GM21447 (cell line): ENCODE measurements at regions not wholly inside any gene's neighbourhood (a gene's known extent, or its start where the extent isn't known, plus 50 kb on each side); places are given as distances from the start of the nearest gene placed in this dataset.

Experiments used
- ATAC-seq: cut with Tn5 transposase; IDR thresholded peaks from one replicate; pipeline ENCODE4 v1.9.1; 2021; ENCODE audit not compliant: unreplicated experiment

GRCh38 chr12:89945123-89945522 lies 236.5 kb upstream of the ATP2B1 start:
- ATAC-seq: no peak

DNA sequence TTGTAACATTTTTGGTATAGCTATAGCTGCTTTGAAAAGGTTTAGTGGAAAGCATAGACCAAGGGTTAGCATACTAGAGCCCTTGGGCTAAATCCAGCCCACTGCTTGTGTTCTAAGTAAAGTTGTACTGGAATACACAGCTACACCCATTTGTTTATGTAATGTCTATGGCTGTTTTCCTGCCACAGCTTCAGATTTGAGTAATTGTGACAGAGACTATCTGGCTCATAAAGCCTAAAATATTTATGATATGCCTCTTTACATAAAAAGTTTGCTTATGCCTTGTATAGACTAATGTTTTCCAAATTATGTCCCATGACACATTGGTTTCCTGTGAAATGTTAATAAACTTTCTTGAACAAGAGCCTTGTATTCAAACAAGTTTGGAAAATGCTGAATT lies 234.8 kb upstream of the ATP2B1 start:
- no peak for ATAC-seq

DNA sequence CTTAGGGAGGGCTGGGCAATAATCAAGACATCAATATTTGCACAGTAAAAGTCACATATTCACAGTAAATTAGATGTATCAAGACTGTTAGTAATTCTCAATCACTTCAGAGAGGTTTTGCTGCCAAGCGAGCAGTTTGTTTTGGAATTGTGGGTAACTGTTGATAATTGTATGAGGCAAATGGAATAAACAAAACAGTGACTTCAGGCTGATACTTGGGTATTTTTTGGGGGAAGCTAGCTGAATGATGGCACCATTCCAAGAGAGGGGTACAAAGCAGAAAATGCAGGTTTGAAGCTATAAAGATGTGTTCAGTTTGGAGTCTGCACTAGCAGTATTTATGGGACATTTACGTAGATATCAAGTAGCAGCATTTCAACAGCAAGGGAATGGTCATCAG lies 232.8 kb upstream of the ATP2B1 start:
- ATAC-seq: no peak

GRCh38 chr12:89939522-89940215 lies 231.0 kb upstream of the ATP2B1 start:
- ATAC-seq: no peak

DNA sequence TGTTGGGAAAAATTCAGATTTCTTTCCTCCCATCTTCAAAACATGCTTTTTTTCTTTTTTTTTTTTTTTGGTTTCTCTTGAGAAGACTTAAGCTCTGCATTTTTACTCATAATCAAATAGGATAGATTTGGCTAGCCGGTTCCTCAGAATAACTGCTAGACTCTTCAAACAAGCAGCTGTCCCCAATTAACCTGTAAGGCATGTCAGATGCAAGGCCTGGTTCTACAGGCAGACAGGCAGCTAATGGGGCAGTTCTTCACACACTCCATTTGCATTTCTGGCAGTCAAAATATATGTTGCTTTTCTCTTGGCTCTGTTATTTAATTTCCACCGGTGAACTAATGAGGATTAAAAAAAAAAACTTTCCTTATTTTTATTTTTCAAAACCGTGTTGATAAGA lies 228.0 kb upstream of the ATP2B1 start:
- ATAC-seq: no peak

- peak; percentile 86 for ATAC-seq
Observed at GRCh38 chr12:89935850-89936249, 227.2 kb upstream of the ATP2B1 start.

GRCh38 chr12:89933911-89934310 lies 225.3 kb upstream of the ATP2B1 start:
- ATAC-seq: no peak

DNA sequence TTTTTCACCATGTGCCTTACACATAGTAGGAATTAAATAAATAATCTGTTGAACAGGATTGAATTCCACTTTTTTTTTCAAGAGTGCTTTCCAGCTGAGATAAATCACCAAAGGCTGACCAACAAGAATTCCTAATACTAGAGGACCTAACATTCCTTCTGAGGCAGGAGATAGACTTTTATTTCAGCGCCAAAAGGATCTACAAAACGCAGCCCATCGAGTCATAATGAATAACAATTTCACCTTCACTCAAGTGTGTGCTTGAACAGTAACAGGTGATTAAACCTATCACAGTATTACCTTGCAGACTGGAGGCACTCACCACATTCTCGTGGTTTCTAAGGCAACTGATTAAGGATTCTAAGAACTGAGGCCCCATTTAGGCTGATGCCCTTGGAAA lies 224.3 kb upstream of the ATP2B1 start:
- ATAC-seq: no peak

DNA sequence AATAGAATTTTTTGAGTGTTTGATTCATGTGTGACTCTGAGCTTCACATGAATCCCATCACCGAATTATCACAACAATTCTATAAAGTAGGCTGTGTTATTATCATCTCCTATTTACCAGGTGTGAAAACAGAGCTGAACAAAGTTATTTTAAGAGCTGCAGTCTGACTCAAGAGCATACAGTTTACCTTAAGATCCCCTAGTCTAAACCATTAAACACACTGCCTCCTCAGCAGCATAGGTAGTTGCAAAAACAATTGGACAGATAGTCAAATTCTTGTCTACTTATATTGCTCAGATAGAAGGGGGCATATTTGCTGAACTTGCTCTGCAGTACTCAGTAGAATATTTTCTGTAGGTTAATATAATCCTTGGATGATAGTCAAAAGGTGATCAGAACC lies 219.8 kb upstream of the ATP2B1 start:
- ATAC-seq: no peak

DNA sequence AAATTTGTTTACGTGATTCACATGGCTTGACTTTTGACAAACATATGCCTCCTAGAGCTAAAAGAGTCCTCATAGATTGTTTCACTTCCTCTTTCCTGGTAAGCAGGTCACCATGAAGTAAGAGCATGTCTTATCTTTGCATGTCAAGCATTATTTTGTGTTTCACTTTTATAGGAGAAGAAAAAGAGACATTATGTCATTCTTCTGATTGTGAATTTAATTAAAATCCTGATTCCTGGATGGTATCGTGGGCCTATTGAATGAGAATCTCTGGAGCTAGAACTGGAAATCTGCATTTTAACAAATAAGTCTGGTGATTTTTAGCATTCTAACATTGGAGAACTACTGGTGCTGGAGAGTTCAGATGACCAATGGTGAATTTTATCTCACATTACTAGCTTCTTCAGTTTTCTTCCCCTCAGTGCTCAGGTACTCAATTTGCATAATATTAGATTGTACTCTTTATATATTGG lies 218.6 kb upstream of the ATP2B1 start:
- ATAC-seq: peak; percentile 99

DNA sequence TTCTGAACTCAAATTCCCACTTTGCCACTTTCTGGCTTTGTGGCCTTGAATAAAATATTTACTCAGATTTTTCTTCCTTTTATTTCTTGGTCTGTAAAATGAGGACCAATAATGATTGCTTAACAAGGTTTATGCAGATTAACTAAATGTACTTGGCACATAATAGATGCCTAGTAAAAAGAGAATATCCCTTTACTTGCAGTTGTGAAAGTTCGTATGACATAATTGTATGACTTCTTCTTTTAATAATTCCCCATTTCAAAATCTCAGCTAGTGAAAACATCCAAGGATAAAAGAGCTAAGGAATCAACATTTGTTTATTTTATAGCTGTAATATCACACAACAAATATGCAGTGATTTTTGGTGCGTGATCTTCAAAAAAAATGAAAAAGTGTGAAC lies 215.6 kb upstream of the ATP2B1 start:
- ATAC-seq: no peak

GRCh38 chr12:89923091-89923490 lies 214.5 kb upstream of the ATP2B1 start:
- ATAC-seq: no peak

DNA sequence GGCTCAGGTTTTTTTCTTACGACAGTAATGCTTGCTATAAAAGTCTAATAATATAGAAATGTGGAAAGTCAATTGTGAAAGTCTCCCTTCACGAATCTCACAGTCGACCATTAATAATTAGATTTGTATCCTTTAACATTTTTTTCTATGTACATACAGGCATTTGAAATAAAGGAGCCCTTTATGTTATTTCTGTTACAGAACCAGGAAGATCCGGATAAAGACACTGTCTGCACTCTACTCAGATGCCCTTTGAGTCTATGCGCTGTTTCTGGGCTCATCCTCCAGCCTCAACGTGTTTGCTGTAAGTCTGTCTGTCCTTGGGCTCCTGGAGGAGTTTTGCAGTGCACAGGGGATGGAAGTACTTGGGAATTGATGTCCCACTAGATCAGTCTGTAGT lies 212.2 kb upstream of the ATP2B1 start:
- ATAC-seq: no peak

DNA sequence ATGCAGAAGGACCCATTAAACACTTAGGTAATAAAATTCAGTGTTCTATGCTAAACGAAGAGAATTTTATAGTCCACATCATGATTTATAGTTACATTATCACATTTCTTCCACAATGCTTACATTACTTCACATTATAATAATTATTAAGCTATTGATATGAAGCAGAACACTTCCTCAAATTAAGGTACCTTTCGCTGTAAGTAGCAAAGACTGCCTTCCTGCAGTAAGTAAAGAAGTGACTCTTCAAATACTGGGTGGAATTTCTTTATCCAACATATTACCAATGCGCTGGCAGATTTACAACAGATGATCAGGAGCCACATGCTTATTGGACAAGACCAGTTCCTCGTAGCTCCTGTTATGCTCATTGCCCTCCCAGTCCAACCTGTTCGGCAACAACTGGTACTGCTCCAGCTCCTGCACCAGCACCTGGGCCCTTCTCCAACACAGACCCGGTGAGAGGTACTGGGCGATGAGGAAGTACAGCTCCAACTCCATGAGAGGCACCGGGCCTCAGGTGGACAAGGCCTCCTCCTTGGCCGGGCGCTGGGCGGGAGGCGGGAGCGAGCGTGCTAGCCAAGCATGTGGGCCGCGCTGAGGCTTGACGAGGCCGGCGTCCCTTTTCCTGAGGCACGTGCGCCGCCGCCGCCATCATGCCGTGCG lies 210.7 kb upstream of the ATP2B1 start:
- no peak for ATAC-seq

GRCh38 chr12:89918172-89918846 lies 209.7 kb upstream of the ATP2B1 start:
- no peak for ATAC-seq

- no peak for ATAC-seq
Observed at GRCh38 chr12:89909753-89910152, 201.1 kb upstream of the ATP2B1 start.

GRCh38 chr12:89907659-89908058 lies 199.0 kb upstream of the ATP2B1 start:
- no peak for ATAC-seq

GRCh38 chr12:89906824-89907223 lies 198.2 kb upstream of the ATP2B1 start:
- no peak for ATAC-seq

DNA sequence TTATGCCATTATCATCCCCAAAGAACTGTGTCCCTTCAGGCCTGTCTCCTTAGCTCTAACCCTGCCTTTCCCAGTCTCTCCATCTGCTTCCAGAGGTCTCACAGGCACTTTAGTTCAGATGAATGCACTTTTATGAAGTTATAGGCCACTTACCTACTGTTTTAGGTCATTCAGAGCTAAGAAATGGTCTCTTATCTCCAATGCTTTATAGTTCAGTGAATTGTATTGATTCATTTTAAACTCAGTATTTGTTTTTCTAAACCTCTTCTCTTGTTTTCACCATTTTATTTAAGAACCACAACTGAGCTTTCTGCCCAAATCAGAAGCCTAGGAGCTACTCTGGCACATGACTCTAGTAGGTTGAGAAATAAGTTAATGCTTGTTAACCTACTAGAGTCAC lies 197.5 kb upstream of the ATP2B1 start:
- ATAC-seq: no peak

- no peak for ATAC-seq
Observed at GRCh38 chr12:89901906-89902642, 193.4 kb upstream of the ATP2B1 start.

DNA sequence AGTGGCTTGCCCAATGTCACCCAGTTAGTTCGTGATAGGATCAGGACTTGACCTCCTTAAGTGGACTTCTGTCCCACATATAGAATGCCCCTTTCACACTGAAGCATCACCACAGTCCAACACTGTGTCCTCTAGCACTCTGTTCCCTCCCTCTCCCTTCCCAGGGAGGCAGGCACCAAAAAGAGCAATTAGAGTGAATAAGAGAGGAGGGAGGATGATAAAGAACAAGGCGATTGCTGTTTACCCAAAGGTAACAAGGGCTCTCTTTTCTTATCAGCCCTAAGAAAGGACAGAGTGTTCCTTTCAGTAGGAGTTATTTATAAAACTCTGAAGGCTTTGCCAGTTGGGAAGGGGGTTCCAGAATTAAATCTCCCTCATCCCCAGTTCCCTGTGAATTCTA lies 192.7 kb upstream of the ATP2B1 start:
- ATAC-seq: no peak

- no peak for ATAC-seq
Observed at GRCh38 chr12:89899651-89900050, 191.0 kb upstream of the ATP2B1 start.
